H9 (cell line): ENCODE measurements at regions not wholly inside any gene's neighbourhood (a gene's known extent, or its start where the extent isn't known, plus 50 kb on each side); places are given as distances from the start of the nearest gene placed in this dataset.

Experiments used
- DNase-seq: peaks from one replicate; pipeline ENCODE4 v3.0.0-alpha.2; 2017
- H2AFZ ChIP-seq: one replicate; pipeline ENCODE4 v1.6.1; 2013; ENCODE audit warnings: mild to moderate bottlenecking, low read length, control low read depth, moderate library complexity
- H2AK5ac ChIP-seq: 2 replicates; pipeline ENCODE4 v1.6.1; 2013; ENCODE audit warnings: low read length, control low read depth, mixed read lengths; ENCODE audit not compliant: insufficient read length
- H2BK120ac ChIP-seq: one replicate; pipeline ENCODE4 v1.6.1; 2013; ENCODE audit warnings: low read depth, mild to moderate bottlenecking, low read length, control low read depth, inconsistent platforms; ENCODE audit not compliant: poor library complexity, severe bottlenecking
- H2BK12ac ChIP-seq: 2 replicates; pipeline ENCODE4 v1.6.1; 2013; ENCODE audit warnings: low read length, control low read depth, mixed read lengths, low read depth; ENCODE audit not compliant: insufficient read length
- H2BK15ac ChIP-seq: 2 replicates; pipeline ENCODE4 v1.6.1; 2013; ENCODE audit warnings: low read depth, low read length, control low read depth
- H2BK20ac ChIP-seq: one replicate; pipeline ENCODE4 v1.6.1; 2013; ENCODE audit warnings: low read depth, mild to moderate bottlenecking, low read length, control low read depth, inconsistent platforms; ENCODE audit not compliant: poor library complexity, severe bottlenecking
- H2BK5ac ChIP-seq: 2 replicates; pipeline ENCODE4 v1.6.1; 2013; ENCODE audit warnings: low read length, control low read depth, mixed read lengths; ENCODE audit not compliant: insufficient read length
- H3K14ac ChIP-seq: 2 replicates; pipeline ENCODE4 v1.6.1; 2013; ENCODE audit warnings: low read length, control low read depth; ENCODE audit not compliant: insufficient read depth
- H3K18ac ChIP-seq: 2 replicates; pipeline ENCODE4 v1.6.1; 2013; ENCODE audit warnings: low read depth, mild to moderate bottlenecking, mixed read lengths, low read length, control low read depth; ENCODE audit not compliant: insufficient read length
- H3K23ac ChIP-seq: 2 replicates; pipeline ENCODE4 v1.6.1; 2013; ENCODE audit warnings: low read length, control low read depth, mixed read lengths, low read depth; ENCODE audit not compliant: insufficient read length
- H3K23me2 ChIP-seq: 2 replicates; pipeline ENCODE4 v1.6.1; 2013; ENCODE audit warnings: low read depth, mild to moderate bottlenecking, mixed read lengths, low read length, control low read depth; ENCODE audit not compliant: insufficient read length, poor library complexity, severe bottlenecking
- H3K27ac ChIP-seq: 2 replicates; pipeline ENCODE4 v1.5.1; 2013; ENCODE audit warnings: low read length, control low read depth, mixed read lengths, low read depth; ENCODE audit not compliant: insufficient read length
- H3K27me3 ChIP-seq: 2 replicates; pipeline ENCODE4 v1.6.1; 2013; ENCODE audit warnings: low read length, control low read depth, inconsistent platforms; ENCODE audit not compliant: insufficient read depth
- H3K4ac ChIP-seq: 2 replicates; pipeline ENCODE4 v1.6.1; 2013; ENCODE audit warnings: low read depth, mild to moderate bottlenecking, control low read depth, inconsistent platforms, low read length, moderate library complexity
- H3K4me1 ChIP-seq: 2 replicates; pipeline ENCODE4 v1.6.1; 2013; ENCODE audit warnings: low read length, control low read depth, inconsistent platforms; ENCODE audit not compliant: insufficient read depth
- H3K4me2 ChIP-seq: 2 replicates; pipeline ENCODE4 v1.6.1; 2013; ENCODE audit warnings: low read length, control low read depth, mixed read lengths; ENCODE audit not compliant: insufficient read length, insufficient read depth
- H3K56ac ChIP-seq: 2 replicates; pipeline ENCODE4 v1.6.1; 2013; ENCODE audit warnings: low read depth, mild to moderate bottlenecking, mixed read lengths, low read length, control low read depth; ENCODE audit not compliant: insufficient read length
- H3K79me1 ChIP-seq: 2 replicates; pipeline ENCODE4 v1.6.1; 2013; ENCODE audit warnings: low read depth, mild to moderate bottlenecking, moderate library complexity, low read length, control low read depth, inconsistent platforms; ENCODE audit not compliant: insufficient read depth, poor library complexity, severe bottlenecking
- H3K79me2 ChIP-seq: 2 replicates; pipeline ENCODE4 v1.6.1; 2013; ENCODE audit warnings: low read length, control low read depth, inconsistent platforms; ENCODE audit not compliant: insufficient read depth
- H3K9ac ChIP-seq: 2 replicates; pipeline ENCODE4 v1.6.1; 2013; ENCODE audit warnings: low read length, control low read depth, mixed read lengths; ENCODE audit not compliant: insufficient read length; ENCODE audit errors: extremely low read depth
- H3K9me3 ChIP-seq: one replicate; pipeline ENCODE4 v1.6.1; 2013; ENCODE audit warnings: low read depth, low read length, inconsistent platforms; ENCODE audit not compliant: control insufficient read depth
- H3T11ph ChIP-seq: one replicate; pipeline ENCODE4 v1.6.1; 2013; ENCODE audit warnings: mild to moderate bottlenecking, low read length, control low read depth, inconsistent platforms
- H4K20me1 ChIP-seq: one replicate; pipeline ENCODE4 v1.6.1; 2013; ENCODE audit not compliant: control insufficient read depth, insufficient read length, insufficient read depth
- H4K5ac ChIP-seq: 2 replicates; pipeline ENCODE4 v1.6.1; 2013; ENCODE audit warnings: low read depth, mild to moderate bottlenecking, mixed read lengths, low read length, control low read depth; ENCODE audit not compliant: insufficient read length
- H4K8ac ChIP-seq: replicated peaks from 2 replicates; pipeline ENCODE4 v1.6.1; 2013; ENCODE audit warnings: low read length, control low read depth, mixed read lengths, low read depth; ENCODE audit not compliant: insufficient read length
- H4K91ac ChIP-seq: 2 replicates; pipeline ENCODE4 v1.6.1; 2013; ENCODE audit warnings: low read depth, mild to moderate bottlenecking, moderate library complexity, mixed read lengths, low read length, control low read depth; ENCODE audit not compliant: insufficient read length
- H3K27ac Mint-ChIP-seq, 3 experiments: 2 replicates in 2 of 3; 3 replicates in 1 of 3; pipeline ENCODE4 v1.8.0; 2020 to 2021; ENCODE audit warnings: mixed read lengths in 3 of 3, mild to moderate bottlenecking in 1 of 3, moderate library complexity in 1 of 3
- H3K27me3 Mint-ChIP-seq: 2 replicates; pipeline ENCODE4 v1.8.0; 2021; ENCODE audit warnings: low read depth, mild to moderate bottlenecking, moderate library complexity, mixed read lengths
- H3K36me3 Mint-ChIP-seq, 3 experiments: 2 replicates in 2 of 3; 3 replicates in 1 of 3; pipeline ENCODE4 v1.8.0; 2020 to 2021; ENCODE audit warnings: low read depth in 3 of 3, mixed read lengths in 3 of 3; ENCODE audit not compliant: insufficient read depth in 1 of 3
- H3K4me1 Mint-ChIP-seq, 2 experiments: 2 replicates each; pipeline ENCODE4 v1.8.0; 2020; ENCODE audit warnings: mixed read lengths in 2 of 2
- H3K4me3 Mint-ChIP-seq, 2 experiments: 2 replicates in 1 of 2; 3 replicates in 1 of 2; pipeline ENCODE4 v1.8.0; 2020 to 2021; ENCODE audit warnings: mild to moderate bottlenecking in 2 of 2, mixed read lengths in 2 of 2, moderate library complexity in 1 of 2
- H3K9me3 Mint-ChIP-seq, 2 experiments: 2 replicates in 1 of 2; 3 replicates in 1 of 2; pipeline ENCODE4 v1.8.0; 2020; ENCODE audit warnings: mild to moderate bottlenecking in 2 of 2, mixed read lengths in 2 of 2, moderate library complexity in 1 of 2
- WGBS: extraction: QIAGEN DNeasy Blood & Tissue Kit; methylation state at CpG from one replicate; pipeline ENCODE4 v1.1.7; 2013; ENCODE audit warnings: missing lambda C conversion rate, low lambda C conversion rate, mixed read lengths; ENCODE audit not compliant: insufficient read length; ENCODE audit errors: extremely low coverage; 5-methylcytosine and 5-hydroxymethylcytosine counted together
- TF ChIP-seq, protein P1 (sequence below): fragments of 200-600 bp; sonication (generic); conservative IDR thresholded peaks from 3 replicates; pipeline ENCODE4 v1.8.0; 2021; ENCODE audit warnings: antibody characterized with exemption, mild to moderate bottlenecking

DNA sequence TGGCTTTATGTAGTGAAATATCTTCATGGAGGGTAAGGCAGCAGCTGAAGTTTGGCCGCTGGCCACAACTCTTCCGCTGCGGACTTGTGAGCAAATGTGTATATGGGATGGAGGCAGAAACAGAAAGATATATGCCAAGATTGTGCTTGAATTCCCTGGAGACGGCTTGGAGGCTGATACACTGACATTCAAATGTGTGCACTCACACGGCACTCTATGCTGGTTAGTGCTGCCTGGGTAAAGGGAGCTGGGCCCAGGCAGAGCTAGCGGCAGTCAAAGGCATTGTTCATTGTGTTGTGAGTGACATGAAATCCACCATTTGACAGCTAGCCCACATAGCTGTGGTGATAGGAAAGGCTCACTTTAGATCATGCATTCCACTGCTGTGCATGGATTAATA lies 202.7 kb downstream of the CLIC5 start:
- H2BK5ac ChIP-seq = no peak overlapping the region
- no peaks in the 10 kb centered on the region for H4K20me1 ChIP-seq
- no peak overlapping the region for H3K4me3 Mint-ChIP-seq
- H3K4me1 Mint-ChIP-seq = no peaks in the 10 kb centered on the region
- H3K27ac ChIP-seq = no peak overlapping the region
- no peaks in the 10 kb centered on the region for H3K23me2 ChIP-seq
- no peaks in the 10 kb centered on the region for H3K9me3 Mint-ChIP-seq
- H2BK12ac ChIP-seq = no peak overlapping the region
- no peaks in the 10 kb centered on the region for H3K27me3 Mint-ChIP-seq
- no peaks in the 10 kb centered on the region for H3K79me2 ChIP-seq
- H4K5ac ChIP-seq = no peak overlapping the region
- H4K91ac ChIP-seq = no peak overlapping the region
- H3K36me3 Mint-ChIP-seq = no peaks in the 10 kb centered on the region
- H3K14ac ChIP-seq = no peak overlapping the region
- no CpG with 5 or more reads among the region's 6 CpGs for WGBS
- no peak overlapping the region for H2AFZ ChIP-seq
- H4K8ac ChIP-seq = no peak overlapping the region
- H3K4me1 ChIP-seq = no peaks in the 10 kb centered on the region
- no peak overlapping the region for H3K4me2 ChIP-seq
- no peak overlapping the region for H2BK120ac ChIP-seq
- H3K23ac ChIP-seq = no peak overlapping the region
- no peak overlapping the region for H2BK20ac ChIP-seq
- no peak overlapping the region for H3K18ac ChIP-seq
- H3K79me1 ChIP-seq = no peaks in the 10 kb centered on the region
- H2BK15ac ChIP-seq = no peak overlapping the region
- H3K4ac ChIP-seq = no peak overlapping the region
- H3T11ph ChIP-seq = no peak overlapping the region
- no peak overlapping the region for H3K56ac ChIP-seq
- no peaks in the 10 kb centered on the region for H3K27me3 ChIP-seq
- TF ChIP-seq, protein P1, sequence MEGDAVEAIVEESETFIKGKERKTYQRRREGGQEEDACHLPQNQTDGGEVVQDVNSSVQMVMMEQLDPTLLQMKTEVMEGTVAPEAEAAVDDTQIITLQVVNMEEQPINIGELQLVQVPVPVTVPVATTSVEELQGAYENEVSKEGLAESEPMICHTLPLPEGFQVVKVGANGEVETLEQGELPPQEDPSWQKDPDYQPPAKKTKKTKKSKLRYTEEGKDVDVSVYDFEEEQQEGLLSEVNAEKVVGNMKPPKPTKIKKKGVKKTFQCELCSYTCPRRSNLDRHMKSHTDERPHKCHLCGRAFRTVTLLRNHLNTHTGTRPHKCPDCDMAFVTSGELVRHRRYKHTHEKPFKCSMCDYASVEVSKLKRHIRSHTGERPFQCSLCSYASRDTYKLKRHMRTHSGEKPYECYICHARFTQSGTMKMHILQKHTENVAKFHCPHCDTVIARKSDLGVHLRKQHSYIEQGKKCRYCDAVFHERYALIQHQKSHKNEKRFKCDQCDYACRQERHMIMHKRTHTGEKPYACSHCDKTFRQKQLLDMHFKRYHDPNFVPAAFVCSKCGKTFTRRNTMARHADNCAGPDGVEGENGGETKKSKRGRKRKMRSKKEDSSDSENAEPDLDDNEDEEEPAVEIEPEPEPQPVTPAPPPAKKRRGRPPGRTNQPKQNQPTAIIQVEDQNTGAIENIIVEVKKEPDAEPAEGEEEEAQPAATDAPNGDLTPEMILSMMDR = no peak
- H3K9me3 ChIP-seq = no peaks in the 10 kb centered on the region
- no peak overlapping the region for H3K9ac ChIP-seq
- peak overlapping the region in 1 of 3 experiments; percentile 25; a peak in 1 of 7 replicates for H3K27ac Mint-ChIP-seq
- no peak for DNase-seq
- H2AK5ac ChIP-seq = no peak overlapping the region
